NK-92 treated with Interleukin-12 subunit alpha and Interleukin-12 subunit beta, amount 100 ng/mL, for 24 hours (cell line): ENCODE measurements at regions not wholly inside any gene's neighbourhood (a gene's known extent, or its start where the extent isn't known, plus 50 kb on each side); places are given as distances from the start of the nearest gene placed in this dataset.

Experiments
- DNase-seq: peaks from one replicate; lab custom pipeline; 2025; lab: John Stamatoyannopoulos, UW

DNA sequence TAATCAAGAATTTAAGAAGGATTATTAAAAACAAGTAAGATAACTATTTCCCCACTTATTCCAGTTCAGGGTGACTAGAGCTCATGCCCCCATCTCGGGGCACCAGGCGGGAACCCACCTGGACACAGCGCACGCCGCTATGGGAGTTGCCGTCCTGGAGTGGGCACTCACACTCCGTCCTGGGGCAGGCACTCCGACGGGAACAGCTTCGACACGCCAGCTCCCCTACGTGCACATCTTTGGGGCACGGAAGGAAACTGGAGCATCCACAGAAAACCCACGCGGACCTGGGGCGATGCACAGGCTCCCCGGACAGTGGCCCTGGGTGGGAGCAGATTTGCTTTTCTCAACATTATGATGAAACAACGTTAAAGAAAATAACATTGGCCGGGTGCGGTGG lies 52.0 kb upstream of the GATA5 start:
- DNase-seq = no peak

DNA sequence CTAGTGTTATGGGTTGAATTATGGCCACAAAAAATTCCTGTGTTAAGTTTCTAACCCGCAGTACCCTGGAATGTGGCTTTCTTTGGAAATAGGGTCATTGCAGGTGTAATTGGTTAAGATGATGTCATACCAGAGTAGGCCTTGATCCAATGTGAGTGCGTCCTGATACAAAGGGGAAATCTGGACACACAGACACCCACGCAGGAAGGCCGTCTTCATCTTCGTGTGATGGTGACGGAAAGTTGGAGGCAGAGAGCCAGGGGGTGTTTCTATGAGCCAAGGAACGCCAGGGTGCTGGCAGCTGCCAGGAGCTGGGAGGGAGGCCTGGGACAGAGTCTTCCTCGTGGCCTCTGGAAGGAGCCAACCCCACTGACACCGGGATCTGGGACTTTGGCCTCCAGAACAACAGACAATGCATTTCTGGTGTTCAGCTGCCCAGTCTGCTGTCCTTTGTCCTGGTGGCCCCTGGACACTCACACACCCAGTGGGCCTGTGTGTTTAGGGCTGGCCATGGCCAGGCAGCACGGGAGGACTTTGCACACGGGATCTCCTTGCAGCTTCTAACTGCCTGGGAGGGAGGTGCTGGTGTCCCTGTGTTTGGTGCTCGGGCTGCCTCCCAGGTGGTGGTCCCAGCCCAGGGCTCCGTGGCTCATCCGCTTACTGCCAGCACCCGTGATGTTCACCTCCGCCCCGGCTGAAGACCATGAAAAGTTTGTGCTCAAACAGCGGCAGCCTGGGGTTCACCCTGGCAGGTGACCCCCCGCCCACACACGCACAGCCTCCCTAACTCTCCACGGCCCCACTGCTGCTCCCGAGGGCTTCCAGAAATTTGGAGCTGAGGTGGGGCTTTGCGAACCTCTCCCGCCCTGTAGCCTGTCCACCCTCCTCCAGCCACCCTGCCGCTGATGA lies 53.4 kb upstream of the GATA5 start:
- no peak for DNase-seq

DNA sequence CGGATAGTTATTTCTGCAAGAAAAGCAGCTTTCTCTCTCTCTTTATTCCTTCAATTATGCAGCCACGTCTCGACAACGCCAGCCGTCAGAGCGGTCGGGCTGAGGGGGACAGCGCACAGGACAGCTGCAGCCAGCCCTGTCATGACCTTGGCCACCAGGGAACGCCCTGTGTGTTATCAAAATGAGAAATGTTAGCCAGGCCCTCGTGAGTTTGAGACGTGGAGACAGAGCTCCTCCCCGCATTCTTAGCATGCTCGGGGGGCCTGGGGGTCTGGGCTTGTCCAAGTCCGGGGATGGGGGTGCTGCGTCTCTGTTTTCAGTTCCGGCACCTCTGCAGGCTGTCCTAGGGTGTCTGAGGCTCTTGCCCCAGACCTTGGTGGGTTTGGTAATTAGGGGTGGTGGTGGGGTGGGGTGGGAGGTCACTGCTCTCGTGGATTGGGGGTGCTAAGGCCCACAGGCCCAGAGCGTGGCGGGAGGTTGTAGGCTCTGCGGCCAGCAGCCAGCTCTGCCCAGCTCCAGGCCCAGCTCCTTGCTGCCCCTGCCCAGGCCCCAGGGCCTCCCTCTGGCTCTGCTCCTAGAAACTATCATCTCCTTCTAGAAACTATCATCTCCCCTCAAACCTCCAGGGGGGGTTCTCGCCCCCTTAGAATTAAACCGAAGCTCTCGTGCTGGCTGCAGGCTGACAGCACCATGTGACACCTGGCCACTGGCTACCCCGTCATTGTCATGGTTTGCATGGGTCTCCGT lies 54.3 kb upstream of the GATA5 start:
- no peak for DNase-seq

DNA sequence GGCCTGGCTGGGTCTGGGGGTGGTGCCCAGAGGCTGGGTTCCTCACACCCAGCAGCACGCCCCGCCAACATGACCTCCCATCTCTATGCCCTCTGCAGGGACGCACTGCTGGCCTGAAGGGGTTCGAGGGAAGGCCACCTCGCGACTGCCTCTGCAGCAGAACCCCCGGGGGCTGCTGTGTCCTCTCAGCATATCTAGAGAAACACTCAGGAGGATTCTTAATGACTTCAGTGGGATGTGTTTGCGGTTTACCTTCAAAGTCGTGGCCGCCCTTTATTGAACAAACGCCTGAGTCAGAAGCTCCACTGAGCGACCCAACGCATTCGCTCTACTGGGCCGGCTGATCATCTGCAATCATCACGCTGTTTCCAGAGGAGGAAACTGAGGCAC lies 54.8 kb upstream of the GATA5 start:
- no peak for DNase-seq

DNA sequence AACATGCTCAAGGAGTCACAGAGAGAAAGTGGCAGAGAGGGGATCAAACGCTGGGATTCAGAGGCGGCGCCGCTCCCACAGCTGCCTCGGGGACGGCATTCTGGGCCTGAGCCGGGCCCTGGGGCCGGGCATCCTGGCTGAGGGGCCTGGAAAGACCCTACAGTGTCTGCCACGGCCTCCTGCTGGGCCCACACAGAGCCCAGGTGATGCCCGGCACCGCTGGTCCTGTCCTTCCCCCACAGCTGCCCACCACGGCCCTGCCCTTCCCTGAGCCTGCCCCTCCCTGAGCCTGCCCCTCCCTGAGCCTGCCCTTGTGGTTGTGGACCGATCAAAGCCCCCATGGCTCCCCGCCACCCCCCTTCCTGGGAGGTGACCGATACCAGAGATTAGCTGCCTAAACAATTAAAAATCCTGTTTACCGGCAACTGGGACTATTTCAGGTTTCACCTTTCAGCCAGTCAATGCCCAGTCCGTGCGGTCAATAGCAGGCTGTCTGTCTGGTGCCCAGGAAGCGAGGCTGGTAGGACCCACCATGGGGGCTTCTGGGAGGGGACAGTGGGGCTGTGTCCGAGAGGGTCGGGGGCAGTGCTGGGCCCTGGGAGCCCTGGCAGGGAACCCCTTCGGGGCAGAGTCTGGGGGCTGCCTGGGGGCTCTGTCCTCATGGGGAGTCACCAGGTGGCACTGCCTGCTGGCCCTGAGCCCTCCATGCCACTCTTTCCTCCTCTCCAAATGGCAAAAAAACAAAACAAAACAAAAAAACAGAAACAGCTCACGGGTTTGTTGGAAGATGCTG lies 55.4 kb upstream of the GATA5 start:
- no peak for DNase-seq

DNA sequence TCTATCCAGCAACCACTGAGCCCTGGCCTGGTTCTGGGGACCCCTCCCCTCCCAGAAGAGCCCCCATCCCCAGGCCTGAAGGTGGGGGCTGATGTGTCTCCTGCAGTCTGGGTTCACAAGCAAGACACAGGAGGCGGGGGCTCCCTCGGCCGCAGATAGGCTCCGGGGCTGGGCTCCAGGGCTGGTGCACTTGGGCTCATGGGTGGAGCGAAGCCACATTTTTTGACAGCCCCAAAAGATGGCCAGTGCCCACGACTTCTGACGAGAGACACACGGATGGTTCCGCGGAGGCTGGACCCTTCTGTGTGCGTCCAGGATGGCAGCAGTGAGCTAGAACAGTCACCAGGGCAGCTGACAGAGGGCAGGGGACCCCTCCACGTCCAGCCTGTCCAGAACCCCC lies 57.1 kb upstream of the GATA5 start:
- DNase-seq = no peak

DNA sequence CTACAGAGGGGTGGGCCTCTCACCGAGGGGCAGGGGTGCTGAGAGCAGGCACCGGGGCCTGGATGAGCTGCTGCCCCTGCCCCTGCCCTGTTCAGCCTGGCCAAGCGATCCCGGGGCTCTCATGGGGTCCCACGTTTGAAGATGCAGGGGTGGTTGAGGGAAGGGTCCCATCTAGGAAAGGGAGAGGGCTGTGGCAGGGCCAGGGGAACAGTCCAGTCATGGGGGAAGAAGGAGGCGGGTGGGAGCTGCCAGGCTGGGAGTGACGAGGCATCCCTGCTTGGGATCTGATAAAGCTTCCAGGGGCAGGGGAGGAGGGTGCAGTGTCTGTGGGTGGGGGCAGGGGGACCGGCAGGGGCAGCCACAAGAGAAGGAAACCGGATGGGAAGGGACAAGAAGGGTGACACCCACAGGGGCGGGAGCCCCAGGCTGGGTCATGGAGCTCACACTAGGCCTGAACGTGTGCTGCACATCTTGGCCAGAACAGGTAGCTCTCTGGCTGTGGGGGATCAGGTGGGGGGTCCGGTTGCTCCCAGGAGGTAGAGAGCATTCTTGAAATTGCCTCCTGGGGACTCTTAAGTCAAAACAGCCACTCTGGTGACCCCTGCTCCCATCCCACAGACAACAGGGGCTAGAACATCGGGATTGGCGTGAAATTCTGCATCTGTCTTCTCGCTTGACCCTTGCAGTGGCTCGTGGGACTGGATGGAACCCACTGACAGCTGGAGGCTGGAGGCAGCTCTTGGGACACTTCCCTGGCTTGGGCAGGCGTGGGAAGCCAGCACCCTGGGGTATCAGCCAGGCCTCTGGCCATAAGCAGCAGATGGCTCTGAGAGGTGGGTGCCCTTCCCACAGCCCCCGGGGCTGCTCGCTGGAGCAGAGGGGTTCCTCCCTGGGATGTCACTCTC lies 58.0 kb upstream of the GATA5 start:
- DNase-seq = no peak

DNA sequence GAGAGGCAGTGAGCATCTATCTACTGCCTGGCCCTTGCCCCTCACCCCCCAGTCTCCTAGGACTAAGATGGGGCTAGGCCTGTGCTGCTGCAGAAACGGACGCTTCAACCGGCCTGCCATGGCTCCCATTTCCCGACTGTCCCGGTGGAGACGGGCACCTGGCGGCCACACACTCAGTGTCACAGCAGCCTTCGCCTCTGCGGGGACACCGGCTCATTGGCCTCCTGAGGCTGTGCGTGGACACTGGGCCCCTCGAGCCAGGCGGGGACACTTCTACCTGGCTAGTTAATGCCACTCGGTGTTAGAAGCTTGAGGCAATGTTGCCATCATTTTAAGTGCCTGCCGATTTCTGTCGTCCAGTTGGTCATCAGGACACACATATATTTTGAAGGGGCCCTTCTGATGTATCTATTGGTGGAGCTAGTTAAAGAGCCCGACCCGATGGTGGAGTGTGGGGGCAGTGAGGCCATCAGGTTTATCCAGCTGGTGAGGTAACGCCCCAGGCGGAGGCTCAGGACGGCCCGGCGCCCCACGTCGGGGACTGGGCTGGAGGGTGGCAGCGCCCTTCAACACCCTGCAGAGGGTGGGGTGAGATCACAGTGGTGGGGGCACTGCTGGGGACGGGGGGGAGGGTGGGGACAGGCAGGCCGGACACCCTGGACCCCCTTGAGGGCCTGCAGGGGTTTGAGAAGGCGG lies 58.9 kb upstream of the GATA5 start:
- DNase-seq = no peak

DNA sequence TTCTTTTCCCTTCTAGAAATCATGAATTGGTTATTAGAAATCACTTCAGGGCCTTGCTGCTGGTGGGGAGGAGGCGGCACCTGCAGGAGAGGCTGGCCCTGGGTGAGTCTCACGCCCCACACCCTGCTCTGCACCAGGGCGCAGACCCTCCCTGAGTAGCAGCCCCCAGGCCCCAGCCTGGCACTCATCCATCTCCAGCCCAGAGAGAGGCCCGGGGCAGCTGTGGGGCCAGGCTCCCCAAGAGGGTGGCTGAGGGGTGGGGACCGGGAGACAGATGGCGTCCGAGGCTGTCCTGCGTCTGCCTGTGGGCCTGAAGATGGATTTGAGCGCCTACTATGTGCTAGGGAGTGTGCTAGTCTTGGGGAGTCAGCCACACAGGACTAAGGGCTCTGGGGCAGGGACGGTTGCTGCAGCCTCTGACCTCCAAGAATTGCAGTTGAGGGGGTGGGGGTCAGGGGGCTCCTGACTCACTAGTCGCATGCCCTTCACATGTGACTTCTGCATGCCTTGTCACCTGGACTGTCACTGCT lies 59.6 kb upstream of the GATA5 start:
- DNase-seq = no peak

DNA sequence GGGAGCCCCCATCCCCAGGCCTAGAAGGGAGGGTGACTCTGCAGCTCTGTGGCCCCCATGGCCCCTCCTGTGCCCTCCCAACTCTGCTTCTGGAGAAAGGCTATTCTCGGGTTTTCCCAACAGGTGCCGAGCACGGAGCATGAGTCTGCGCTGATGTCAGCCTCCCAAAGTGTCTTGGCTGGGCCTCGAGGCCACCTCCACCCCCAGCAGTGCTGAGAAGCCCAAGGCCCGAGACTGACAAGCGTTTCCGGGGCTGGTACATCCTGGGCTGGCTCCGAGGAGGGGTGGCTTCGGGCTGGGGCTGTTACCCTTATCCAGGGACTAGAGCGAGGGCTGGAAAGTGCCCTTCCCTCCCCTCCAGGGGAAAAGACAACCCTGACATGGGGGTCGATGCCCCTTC lies 60.2 kb upstream of the GATA5 start:
- no peak for DNase-seq

DNA sequence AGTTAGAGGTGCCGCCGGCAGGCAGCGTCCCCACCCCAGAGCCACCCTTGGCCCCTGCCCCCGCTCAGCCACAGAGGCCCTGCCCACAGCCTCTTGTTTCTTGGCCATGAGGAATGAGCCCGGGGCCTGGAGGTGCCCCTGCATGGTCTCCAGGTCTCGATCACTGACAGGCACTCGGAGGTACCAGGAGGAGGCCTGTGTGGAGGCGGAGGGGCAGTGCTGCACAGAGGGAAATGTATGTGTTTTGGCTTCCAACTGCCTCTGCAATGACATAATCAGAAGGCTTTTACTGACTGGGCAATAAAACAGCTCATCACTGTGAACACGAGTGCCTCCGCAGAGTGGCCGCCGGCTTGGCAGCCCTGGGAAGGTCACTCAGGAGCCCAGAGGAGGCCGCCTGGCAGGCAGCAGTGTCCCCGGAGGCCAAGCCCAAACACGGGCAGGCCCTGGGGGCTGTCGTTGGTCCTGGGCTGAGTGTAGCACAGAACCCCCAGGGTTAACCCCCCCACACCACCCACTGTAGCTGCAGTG lies 61.1 kb upstream of the GATA5 start:
- no peak for DNase-seq

DNA sequence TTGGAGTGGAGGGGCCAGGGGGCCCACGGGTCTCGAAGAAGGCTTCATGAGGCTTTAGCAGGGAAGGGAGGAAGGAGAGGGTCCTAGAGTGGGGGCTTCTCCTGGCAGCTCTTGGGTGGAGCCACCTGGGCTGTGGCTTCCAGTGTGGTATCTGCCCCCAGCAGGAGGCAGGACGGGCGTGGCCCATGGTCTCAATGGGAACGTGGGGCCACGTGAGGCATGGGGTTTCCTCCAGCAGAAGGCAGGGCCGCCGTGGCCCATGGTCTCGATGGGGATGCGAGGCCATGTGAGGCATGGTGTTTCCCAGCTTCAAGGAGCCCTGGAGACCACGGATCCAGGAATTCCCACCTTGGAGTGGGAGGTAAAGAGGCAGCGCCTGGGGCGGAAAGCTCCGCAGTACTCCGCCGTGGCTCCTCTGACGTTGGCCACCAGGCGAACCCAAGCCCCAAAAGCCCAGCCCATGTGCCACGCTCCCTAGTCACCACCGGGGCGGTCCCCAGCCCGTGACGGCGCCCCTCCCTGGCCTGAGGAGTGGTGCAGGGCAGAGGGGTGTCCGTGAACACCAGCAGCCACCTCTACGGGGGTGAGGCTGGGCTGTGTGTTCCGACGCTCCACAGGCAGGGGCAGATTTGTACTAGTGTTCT lies 62.0 kb upstream of the GATA5 start:
- no peak for DNase-seq

DNA sequence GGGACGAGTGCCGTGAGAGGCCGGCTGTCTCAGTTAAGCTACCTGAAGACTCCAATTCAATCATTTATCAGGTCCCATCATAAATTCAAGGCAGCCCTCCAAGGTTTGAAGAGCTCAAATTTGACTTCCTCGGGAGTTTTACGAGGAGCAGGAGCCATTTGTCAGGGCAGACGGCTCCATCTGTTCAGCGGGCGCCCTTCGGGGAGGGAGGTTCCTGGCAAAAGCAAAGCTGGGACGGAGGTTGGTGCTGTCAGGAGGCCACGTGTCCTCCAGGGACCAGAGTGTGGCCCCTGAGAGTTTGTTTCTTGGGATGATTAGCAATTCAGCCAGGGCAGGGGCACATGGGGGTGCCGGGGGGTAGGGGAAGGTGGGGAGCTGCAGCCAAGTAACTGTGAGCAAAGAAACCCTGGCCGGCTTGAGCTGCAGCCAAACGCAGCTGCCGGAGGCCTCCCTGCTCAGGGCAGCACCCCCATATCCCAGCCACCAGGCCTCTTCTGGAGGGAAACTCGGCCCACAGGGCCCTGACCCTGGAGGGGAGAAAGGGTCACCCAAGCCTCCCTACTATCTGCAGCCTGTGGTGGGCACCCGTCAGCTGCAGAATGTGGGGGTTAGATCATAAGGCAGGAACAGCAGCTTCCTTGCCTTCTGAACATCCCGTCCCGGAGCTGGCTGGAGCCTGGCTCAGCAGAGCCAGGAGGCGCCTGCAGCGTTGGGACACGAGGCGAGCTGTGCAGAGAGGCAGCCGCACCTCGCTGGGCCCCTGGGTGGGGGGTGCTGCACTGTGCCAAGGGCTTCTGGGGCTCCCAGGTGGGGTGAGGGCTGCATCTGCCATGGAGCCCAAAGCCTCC lies 63.6 kb upstream of the GATA5 start:
- no peak for DNase-seq

DNA sequence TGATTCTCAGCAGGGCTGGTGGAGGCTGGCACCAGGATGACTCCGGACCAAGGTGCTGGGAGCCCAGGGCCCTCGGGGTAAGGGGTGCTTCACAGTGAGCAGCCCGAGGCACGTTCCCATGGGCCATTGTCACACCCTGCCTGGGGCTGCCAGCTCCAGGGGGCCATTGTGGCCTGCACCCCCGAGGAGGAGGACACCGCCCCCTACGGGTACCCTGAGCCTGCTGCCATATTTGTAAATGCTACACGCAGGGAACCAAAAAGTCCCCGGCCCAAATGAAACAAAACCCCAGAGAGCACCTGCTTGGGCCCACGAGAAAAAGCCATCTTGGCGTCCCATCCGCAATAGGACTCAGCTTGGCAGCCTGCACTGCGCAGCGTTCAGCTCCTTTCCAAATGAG lies 64.7 kb upstream of the GATA5 start:
- DNase-seq = no peak

DNA sequence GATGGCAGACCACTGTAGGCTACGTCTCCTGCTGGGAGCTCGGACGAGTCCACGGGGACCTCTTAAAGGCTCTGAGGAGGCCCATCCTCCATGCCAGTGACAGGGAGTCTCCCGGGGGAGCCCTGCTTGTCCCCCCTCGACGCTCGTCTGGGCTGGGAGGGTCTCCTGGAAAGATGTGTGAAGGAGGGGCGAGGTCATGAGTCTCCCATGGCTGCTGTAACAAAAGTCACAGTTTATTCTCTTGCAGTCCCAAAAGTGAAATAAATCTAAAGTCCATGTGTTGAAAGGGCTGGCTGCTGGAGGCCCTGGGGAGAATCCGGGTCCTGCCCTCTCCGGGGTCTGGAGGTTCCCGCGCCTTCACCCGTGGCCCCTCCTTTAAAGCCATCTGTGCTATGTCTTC lies 67.1 kb upstream of the GATA5 start:
- DNase-seq = no peak

DNA sequence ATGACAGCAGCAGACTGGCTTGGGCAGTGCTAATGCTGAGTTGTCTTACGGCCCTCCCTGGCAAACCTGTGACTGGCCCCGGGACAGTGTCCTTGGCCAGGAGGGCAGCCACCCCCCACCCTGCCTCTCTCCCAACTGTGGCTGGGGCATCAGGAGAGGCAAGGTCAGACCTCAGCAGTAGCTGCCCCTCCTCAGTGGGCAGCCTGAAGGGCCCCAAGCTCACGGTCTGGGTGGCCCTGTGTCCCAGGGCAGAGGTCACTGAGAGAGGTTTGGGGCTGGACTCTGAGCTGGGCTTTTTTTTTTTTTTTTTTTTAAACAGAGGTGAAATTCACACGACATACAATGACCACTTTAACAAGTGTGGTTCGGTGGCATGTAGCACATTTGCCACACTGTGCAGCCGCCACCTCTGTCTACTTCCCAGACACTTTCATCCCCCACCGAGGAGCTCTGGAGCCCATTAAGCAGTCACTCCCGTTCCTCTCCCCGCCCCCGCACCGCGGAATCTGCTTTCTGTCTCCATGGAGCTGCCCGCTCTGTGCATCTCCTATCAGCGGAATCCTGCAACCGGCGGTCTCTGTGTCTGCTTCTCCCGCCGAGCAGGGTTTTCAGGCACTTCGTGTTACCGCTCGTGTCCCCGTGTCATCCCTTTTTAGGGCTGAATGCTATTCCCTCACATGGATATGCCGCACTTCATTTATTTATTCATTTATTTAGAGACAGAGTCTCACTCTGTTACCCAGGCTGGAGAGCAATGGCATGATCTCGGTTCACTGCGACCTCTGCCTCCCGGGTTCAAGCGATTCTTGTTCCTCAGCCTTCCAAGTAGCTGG lies 67.9 kb upstream of the GATA5 start:
- DNase-seq = no peak

DNA sequence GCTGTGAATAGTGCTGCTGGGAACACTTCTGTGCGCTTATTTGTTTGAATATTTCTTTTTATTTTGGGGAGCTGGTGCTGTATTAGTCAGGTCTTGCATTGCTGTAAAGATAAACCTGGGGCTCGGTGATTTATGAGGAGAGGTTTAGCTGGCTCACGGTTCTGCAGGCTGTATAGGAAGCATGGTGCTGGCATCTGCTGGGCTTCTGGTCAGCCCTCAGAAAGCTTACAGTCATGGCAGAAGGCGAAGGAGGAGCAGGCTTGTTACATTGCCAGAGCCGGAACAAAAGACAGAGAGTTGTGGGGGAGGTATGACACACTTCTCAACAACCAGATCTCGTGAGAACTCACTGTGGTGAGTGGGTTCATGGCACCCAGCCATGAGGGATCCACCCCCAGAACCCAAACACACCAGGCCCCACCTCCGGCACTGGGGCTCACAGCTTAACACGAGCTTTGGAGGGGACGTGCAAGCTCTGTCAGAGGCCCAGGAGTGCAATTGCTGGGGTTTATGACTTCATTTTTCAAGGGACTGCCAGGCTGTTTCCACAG lies 68.8 kb upstream of the GATA5 start:
- DNase-seq = no peak

DNA sequence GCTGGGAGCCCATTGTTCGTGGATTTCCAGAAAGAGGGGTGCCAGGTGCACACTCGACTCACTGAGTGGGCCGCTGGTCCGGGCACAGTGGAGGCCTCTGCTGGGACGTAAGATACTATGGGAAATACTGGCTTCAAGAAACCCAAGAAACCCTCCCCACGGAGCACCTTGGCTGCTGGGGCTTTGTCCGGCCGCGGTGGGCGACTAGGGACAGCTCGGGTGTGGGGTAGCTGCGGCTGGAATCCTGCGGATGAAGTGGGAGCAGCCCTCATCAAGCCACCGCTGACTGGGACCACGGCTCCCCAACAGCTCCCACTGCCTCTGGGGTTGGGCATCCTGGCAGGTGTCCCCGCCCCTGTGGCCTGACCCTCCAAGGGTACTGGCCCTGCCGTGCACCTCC lies 69.5 kb upstream of the GATA5 start:
- DNase-seq = no peak
